SHP77 treated with DMSO at 0.1 percent for 48 hours (cell line): ENCODE measurements at regions not wholly inside any gene's neighbourhood (a gene's known extent, or its start where the extent isn't known, plus 50 kb on each side); places are given as distances from the start of the nearest gene placed in this dataset.
"Not testable (repeated sequence)": the region's sequence is repeated elsewhere in the genome, so short reads cannot be mapped to it uniquely, and the experiment has no call there.

Experiments used
- DNase-seq: peaks from one replicate; lab custom pipeline; 2025; lab: John Stamatoyannopoulos, UW

- DNase-seq: no peak
Observed at GRCh38 chr22:47547881-47548650, 785.6 kb downstream of the TBC1D22A start.

- DNase-seq: no peak
Observed at GRCh38 chr22:47547239-47547661, 784.8 kb downstream of the TBC1D22A start.

DNA sequence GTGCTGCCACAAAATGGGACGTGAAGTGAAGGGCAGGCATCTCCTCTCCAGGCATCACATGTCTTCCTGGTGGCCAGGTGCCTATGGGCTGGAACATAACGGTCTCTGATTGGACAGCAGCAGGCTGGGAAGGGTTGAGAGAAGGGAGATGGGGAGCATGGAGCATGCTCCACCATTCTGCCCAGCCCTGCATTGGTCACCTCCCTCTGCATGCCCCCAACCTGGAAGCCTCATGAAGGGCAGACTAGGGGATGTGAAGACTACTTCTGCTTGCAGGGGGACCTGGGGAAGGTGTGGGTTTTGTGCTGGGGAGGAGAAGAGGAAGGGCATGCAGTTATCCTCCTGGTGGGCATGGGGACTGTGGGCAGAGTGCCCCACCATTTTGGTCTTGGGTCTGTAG lies 782.2 kb downstream of the TBC1D22A start:
- no peak for DNase-seq

- no peak for DNase-seq
Observed at GRCh38 chr22:47543447-47543846, 781.0 kb downstream of the TBC1D22A start.

GRCh38 chr22:47540011-47540410 lies 777.6 kb downstream of the TBC1D22A start:
- DNase-seq: no peak

GRCh38 chr22:47539374-47539773 lies 776.9 kb downstream of the TBC1D22A start:
- DNase-seq: no peak

GRCh38 chr22:47535681-47536080 lies 773.2 kb downstream of the TBC1D22A start:
- no peak for DNase-seq

DNA sequence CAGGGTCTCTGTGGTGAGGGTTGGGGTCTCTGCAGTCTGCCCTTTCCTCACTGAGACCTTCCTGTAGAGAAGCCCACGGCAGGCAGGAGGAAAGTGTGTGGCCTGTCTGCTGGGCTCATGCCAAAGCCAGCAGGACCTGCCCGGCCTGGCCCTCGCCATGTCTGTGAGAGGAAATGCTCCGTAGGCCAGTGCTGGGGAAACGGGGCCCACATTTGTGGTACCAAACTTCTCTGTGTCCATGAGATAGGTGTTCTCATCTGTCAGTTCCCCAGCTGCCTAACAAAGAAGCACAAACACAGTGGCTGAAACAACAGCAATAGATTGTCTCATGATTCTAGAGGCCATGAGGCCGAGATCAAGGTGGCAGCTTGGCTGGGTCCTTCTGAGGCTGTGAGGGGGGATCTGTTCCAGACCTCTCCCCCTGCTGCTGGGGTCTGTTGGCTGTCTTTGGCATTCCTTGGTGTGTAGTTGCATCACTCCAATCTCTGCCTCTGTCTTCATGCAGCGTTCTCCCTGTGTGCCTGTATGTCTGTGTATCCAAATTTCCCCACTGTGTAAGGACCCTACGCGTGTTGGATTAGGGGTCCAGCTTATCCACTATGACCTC lies 772.5 kb downstream of the TBC1D22A start:
- no peak for DNase-seq

DNA sequence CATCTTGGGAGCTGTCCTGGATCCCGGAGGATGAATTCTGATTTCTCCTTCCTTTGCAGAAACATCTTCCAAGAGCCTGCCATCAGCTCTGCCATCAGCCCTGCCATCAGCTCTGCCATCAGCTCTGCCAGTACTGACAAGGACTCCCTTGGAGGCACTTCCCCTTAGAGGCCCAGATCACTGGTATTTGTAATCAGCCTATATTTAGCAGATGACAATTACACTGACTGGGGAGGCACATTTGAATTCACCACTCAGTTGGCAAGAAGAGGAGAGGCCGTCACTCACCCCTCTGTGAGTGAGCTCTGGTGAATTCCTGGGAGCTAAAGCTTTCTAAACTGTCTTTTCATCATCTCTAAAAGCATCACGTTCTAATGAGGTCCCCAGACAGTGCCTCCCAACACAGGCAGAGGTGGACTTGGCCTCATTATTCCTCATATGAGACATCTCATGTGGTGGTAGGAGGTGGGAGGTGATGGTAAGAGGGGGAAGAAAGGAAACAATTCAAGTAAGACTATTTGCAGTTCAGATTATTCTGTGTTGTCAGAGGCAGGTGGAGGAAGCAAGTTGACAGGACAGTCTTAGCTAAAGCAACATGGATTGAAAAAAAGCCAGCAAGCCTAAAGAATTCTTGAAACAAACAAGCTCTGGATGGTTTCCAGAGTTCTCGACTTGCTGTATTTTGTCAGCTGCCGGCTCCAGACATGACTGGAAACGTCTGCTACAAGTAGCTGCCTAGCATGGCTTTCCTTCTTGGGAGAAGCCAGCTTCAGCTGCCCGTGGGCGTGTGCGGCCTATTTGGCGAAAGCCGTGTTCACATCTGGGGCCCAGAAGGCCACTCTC lies 771.7 kb downstream of the TBC1D22A start:
- peak; percentile 60 for DNase-seq

GRCh38 chr22:47517062-47517461 lies 754.6 kb downstream of the TBC1D22A start:
- DNase-seq: no peak

DNA sequence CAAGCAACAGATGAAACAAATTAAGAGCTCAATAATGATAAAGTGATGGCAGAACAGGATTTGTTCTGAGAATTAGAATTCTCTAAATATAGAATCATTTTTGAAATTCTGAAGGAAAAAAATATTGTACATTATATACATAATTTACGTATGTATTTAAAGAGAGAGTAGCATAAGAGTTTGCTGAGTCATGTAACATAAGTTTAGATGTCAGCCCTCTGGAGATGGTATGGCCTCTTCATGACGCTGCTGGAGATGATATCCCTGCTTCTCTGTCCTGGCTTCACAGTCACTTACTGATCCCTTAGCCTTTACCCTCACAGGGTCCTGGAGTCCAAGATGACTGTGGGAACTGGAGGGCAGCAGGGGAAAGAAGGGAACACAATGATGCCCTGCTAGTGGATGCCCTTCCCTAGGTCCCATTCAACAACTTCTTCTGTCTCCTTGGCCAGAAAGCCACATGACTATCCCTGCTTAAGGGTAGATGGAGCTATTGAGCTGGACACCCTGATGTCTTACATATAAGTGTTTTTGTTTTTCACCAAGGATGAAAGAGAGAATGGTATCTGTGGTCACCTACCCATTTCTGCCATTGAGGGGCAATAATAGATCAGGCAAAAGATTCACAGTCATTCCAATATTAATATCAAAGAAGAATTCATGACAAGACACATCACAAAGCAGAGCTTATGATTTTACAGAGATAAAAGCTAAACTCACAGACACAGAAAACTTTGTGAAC lies 753.1 kb downstream of the TBC1D22A start:
- no peak for DNase-seq

GRCh38 chr22:47512617-47513016 lies 750.2 kb downstream of the TBC1D22A start:
- no peak for DNase-seq

- no peak for DNase-seq
Observed at GRCh38 chr22:47504962-47505361, 742.5 kb downstream of the TBC1D22A start.

DNA sequence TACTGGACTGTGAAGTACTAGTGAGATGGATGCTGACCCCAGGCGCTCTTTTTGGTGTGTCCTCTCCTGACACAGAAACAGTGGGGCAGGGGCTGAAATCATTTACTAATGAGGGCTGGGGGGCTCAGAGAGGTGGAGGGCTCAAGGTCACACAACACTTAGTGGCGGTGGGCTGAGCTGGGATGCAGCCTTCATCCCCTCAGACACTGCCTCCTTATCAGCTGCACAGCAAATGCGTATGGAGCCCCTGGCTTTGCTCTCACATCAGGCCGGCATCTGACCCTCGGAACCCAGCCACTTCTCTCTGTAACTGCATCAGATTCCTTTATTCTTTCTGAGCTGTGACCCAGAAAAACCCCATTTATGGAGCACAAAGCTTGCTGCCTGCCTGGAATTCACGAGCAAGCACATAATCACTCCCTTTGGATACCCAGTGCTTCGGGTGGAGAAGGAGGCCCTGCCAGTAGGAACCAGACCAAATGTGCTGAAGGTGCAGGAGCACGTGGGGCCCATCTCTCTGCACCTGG lies 736.6 kb downstream of the TBC1D22A start:
- no peak for DNase-seq

- DNase-seq: no peak
Observed at GRCh38 chr22:47497666-47498065, 735.2 kb downstream of the TBC1D22A start.

GRCh38 chr22:47495110-47495509 lies 732.7 kb downstream of the TBC1D22A start:
- no peak for DNase-seq

- DNase-seq: not testable (repeated sequence)
Observed at GRCh38 chr22:47488131-47488530, 725.7 kb downstream of the TBC1D22A start.

DNA sequence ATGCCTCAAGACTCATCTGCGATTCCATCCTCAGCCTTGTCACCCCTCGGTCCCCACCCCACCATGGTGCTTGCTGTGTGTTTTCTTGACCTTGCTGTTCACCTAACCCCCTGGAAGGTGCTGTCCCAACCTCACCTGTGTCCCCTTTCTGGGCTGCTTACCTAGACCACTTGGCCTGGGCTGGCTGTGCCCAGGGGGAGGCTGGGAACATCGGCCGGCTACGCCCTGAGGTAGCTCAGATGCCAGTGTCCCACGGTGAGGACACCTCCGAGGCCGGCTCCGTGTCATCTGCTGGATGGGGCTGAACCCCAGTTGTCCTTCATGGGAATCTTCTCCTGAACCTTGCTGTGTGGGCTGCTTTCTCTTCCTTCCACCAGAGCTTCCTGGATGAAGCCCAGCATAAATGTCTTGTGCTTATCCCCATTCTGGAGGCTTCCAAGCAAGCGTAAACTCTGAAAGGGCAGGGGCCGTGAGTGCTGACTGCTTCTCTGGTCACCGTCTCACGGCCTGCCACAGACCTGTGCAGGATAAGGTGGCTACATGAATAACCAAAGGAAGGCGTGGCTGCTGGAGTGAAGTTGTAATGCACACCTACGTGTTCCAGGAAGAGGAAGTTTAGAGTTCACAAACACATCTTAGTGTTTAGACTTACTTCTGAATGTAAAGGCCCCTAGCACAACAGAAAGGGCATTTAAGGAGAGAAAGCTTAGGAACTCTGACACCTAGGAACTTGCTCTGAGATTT lies 724.3 kb downstream of the TBC1D22A start:
- no peak for DNase-seq

- no peak for DNase-seq
Observed at GRCh38 chr22:47484960-47485569, 722.6 kb downstream of the TBC1D22A start.

GRCh38 chr22:47476231-47476630 lies 713.8 kb downstream of the TBC1D22A start:
- no peak for DNase-seq

GRCh38 chr22:47474895-47475294 lies 712.4 kb downstream of the TBC1D22A start:
- DNase-seq: peak; percentile 75
